BLaER1 (cell line): ENCODE measurements at regions not wholly inside any gene's neighbourhood (a gene's known extent, or its start where the extent isn't known, plus 50 kb on each side); places are given as distances from the start of the nearest gene placed in this dataset.

ENCODE experiments used
- H3K27ac ChIP-seq: shearing (Covaris generic); formaldehyde crosslinking; 2 replicates; pipeline ENCODE4 v1.8.1; 2022
- H3K27me3 ChIP-seq: shearing (Covaris generic); formaldehyde crosslinking; 2 replicates; pipeline ENCODE4 v1.8.1; 2022
- H3K36me3 ChIP-seq: shearing (Covaris generic); formaldehyde crosslinking; 2 replicates; pipeline ENCODE4 v1.8.1; 2022
- H3K4me1 ChIP-seq: shearing (Covaris generic); formaldehyde crosslinking; 2 replicates; pipeline ENCODE4 v1.8.1; 2022
- H3K4me2 ChIP-seq: shearing (Covaris generic); formaldehyde crosslinking; 2 replicates; pipeline ENCODE4 v1.8.1; 2022
- H3K4me3 ChIP-seq: shearing (Covaris generic); formaldehyde crosslinking; 2 replicates; pipeline ENCODE4 v1.8.1; 2022
- H3K9ac ChIP-seq: shearing (Covaris generic); formaldehyde crosslinking; 2 replicates; pipeline ENCODE4 v1.8.1; 2022
- H3K9me3 ChIP-seq: shearing (Covaris generic); formaldehyde crosslinking; 2 replicates; pipeline ENCODE4 v1.8.1; 2022
- H4K20me1 ChIP-seq: shearing (Covaris generic); formaldehyde crosslinking; 2 replicates; pipeline ENCODE4 v1.8.1; 2022
- Cebpa-rat ChIP-seq: shearing (Covaris generic); IDR thresholded peaks from 2 replicates; pipeline ENCODE4 v1.8.1; 2022

GRCh38 chr12:18919871-18920511 lies 182.1 kb downstream of the CAPZA3 start:
- TF ChIP-seq Cebpa-rat, result no peak
- Histone ChIP-seq H3K36me3 (no peaks in the 10 kb centered on the region), H3K27me3 (no peaks in the 10 kb centered on the region)

GRCh38 chr12:18922851-18923250 lies 184.9 kb downstream of the CAPZA3 start:
- no peaks in the 10 kb centered on the region for H3K36me3 ChIP-seq
- H3K9ac ChIP-seq, result no peak overlapping the region
- H4K20me1 ChIP-seq, result no peaks in the 10 kb centered on the region
- no peaks in the 10 kb centered on the region for H3K27me3 ChIP-seq
- no peak overlapping the region for H3K27ac ChIP-seq
- H3K4me3 ChIP-seq, result no peak overlapping the region
- no peak for TF ChIP-seq Cebpa-rat
- no peaks in the 10 kb centered on the region for H3K9me3 ChIP-seq
- H3K4me1 ChIP-seq, result peaks cover 7% of the 10 kb centered on the region
- no peak overlapping the region for H3K4me2 ChIP-seq

More at GRCh38 chr12:18919871-18920511, 182.1 kb downstream of the CAPZA3 start:
- Histone ChIP-seq H3K9ac (no peak overlapping the region), H4K20me1 (no peaks in the 10 kb centered on the region), H3K27ac (no peak overlapping the region), H3K9me3 (no peaks in the 10 kb centered on the region), H3K4me3 (no peak overlapping the region), H3K4me1 (peaks cover 7% of the 10 kb centered on the region), H3K4me2 (no peak overlapping the region)

GRCh38 chr12:18923721-18924120 lies 185.8 kb downstream of the CAPZA3 start:
- Histone ChIP-seq H4K20me1 (no peaks in the 10 kb centered on the region), H3K9me3 (no peaks in the 10 kb centered on the region), H3K4me1 (peaks cover 7% of the 10 kb centered on the region), H3K27ac (no peak overlapping the region), H3K36me3 (no peaks in the 10 kb centered on the region), H3K27me3 (no peaks in the 10 kb centered on the region), H3K4me2 (peak overlapping the region; percentile 29; the same call in 1 of the 2 replicates), H3K4me3 (no peak overlapping the region), H3K9ac (no peak overlapping the region)
- TF ChIP-seq Cebpa-rat, result no peak

- Histone ChIP-seq H3K27ac (no peak overlapping the region), H3K36me3 (no peaks in the 10 kb centered on the region), H3K9ac (no peak overlapping the region), H3K27me3 (no peaks in the 10 kb centered on the region), H4K20me1 (no peaks in the 10 kb centered on the region), H3K4me1 (peaks cover 7% of the 10 kb centered on the region), H3K4me3 (no peak overlapping the region), H3K4me2 (no peak overlapping the region), H3K9me3 (peaks cover 15% of the 10 kb centered on the region)
- TF ChIP-seq Cebpa-rat, result no peak
Measured at GRCh38 chr12:18926188-18926587, 188.3 kb downstream of the CAPZA3 start.

- Histone ChIP-seq H3K27me3 (no peaks in the 10 kb centered on the region), H3K27ac (no peak overlapping the region), H3K4me2 (no peak overlapping the region), H3K36me3 (no peaks in the 10 kb centered on the region), H3K9me3 (peaks cover 15% of the 10 kb centered on the region), H3K9ac (no peak overlapping the region), H4K20me1 (no peaks in the 10 kb centered on the region), H3K4me3 (no peak overlapping the region), H3K4me1 (no peaks in the 10 kb centered on the region)
- no peak for TF ChIP-seq Cebpa-rat
Measured at GRCh38 chr12:18932211-18932610, 194.3 kb downstream of the CAPZA3 start.

GRCh38 chr12:18932715-18933114 lies 194.8 kb downstream of the CAPZA3 start:
- Histone ChIP-seq H3K4me2 (no peak overlapping the region), H3K4me1 (no peaks in the 10 kb centered on the region), H4K20me1 (no peaks in the 10 kb centered on the region), H3K4me3 (no peak overlapping the region), H3K9me3 (peaks cover 15% of the 10 kb centered on the region), H3K9ac (no peak overlapping the region), H3K36me3 (no peaks in the 10 kb centered on the region), H3K27ac (no peak overlapping the region), H3K27me3 (no peaks in the 10 kb centered on the region)
- no peak for TF ChIP-seq Cebpa-rat

- H3K4me3 ChIP-seq, result no peak overlapping the region
- no peaks in the 10 kb centered on the region for H3K4me1 ChIP-seq
- H3K9ac ChIP-seq, result no peak overlapping the region
- no peaks in the 10 kb centered on the region for H3K27me3 ChIP-seq
- no peak for TF ChIP-seq Cebpa-rat
- H3K9me3 ChIP-seq, result peaks cover 4% of the 10 kb centered on the region; the same call in 1 of the 2 replicates
- H3K4me2 ChIP-seq, result no peak overlapping the region
- H3K36me3 ChIP-seq, result no peaks in the 10 kb centered on the region
- H4K20me1 ChIP-seq, result no peaks in the 10 kb centered on the region
- H3K27ac ChIP-seq, result no peak overlapping the region
Measured at GRCh38 chr12:18935371-18935965, 194.1 kb upstream of the PLEKHA5 start.

- no peak overlapping the region for H3K9ac ChIP-seq
- no peak overlapping the region for H3K4me3 ChIP-seq
- H3K36me3 ChIP-seq, result no peaks in the 10 kb centered on the region
- H3K27ac ChIP-seq, result no peak overlapping the region
- H3K27me3 ChIP-seq, result no peaks in the 10 kb centered on the region
- no peaks in the 10 kb centered on the region for H4K20me1 ChIP-seq
- TF ChIP-seq Cebpa-rat, result no peak
- no peaks in the 10 kb centered on the region for H3K4me1 ChIP-seq
- no peaks in the 10 kb centered on the region for H3K9me3 ChIP-seq
- no peak overlapping the region for H3K4me2 ChIP-seq
Measured at GRCh38 chr12:18939051-18939450, 190.5 kb upstream of the PLEKHA5 start.

- Histone ChIP-seq H3K27ac (no peak overlapping the region), H3K27me3 (no peaks in the 10 kb centered on the region), H3K36me3 (no peaks in the 10 kb centered on the region), H4K20me1 (no peaks in the 10 kb centered on the region), H3K9me3 (no peaks in the 10 kb centered on the region), H3K4me2 (no peak overlapping the region), H3K4me1 (no peaks in the 10 kb centered on the region), H3K9ac (no peak overlapping the region), H3K4me3 (no peak overlapping the region)
- no peak for TF ChIP-seq Cebpa-rat
Measured at GRCh38 chr12:18942669-18943068, 186.9 kb upstream of the PLEKHA5 start.

GRCh38 chr12:18943200-18943599 lies 186.3 kb upstream of the PLEKHA5 start:
- no peaks in the 10 kb centered on the region for H3K36me3 ChIP-seq
- H4K20me1 ChIP-seq, result no peaks in the 10 kb centered on the region
- H3K9me3 ChIP-seq, result no peaks in the 10 kb centered on the region
- no peak overlapping the region for H3K4me3 ChIP-seq
- H3K4me2 ChIP-seq, result no peak overlapping the region
- no peak overlapping the region for H3K9ac ChIP-seq
- H3K27me3 ChIP-seq, result no peaks in the 10 kb centered on the region
- TF ChIP-seq Cebpa-rat, result no peak
- H3K27ac ChIP-seq, result no peak overlapping the region
- H3K4me1 ChIP-seq, result no peaks in the 10 kb centered on the region
